Parathyroid adenoma (tissue), 2 donors: ENCODE measurements at regions not wholly inside any gene's neighbourhood (a gene's known extent, or its start where the extent isn't known, plus 50 kb on each side); places are given as distances from the start of the nearest gene placed in this dataset.

ENCODE experiments used
- H2AFZ ChIP-seq: fragments of 300-600 bp; sonication (generic); one replicate; pipeline ENCODE4 v1.7.0; 2017; ENCODE audit warnings: antibody characterized with exemption, mild to moderate bottlenecking
- H3K27ac ChIP-seq: fragments of 300-600 bp; sonication (generic); one replicate; pipeline ENCODE4 v1.7.0; 2017
- H3K27me3 ChIP-seq: fragments of 300-600 bp; sonication (generic); one replicate; pipeline ENCODE4 v1.7.0; 2017; ENCODE audit warnings: low read length; ENCODE audit not compliant: control insufficient read depth, insufficient read depth
- H3K36me3 ChIP-seq: fragments of 300-600 bp; sonication (generic); one replicate; pipeline ENCODE4 v1.7.0; 2017; ENCODE audit warnings: low read length; ENCODE audit not compliant: control insufficient read depth, insufficient read depth
- H3K4me1 ChIP-seq: fragments of 300-600 bp; sonication (generic); one replicate; pipeline ENCODE4 v1.7.0; 2017; ENCODE audit warnings: control low read depth
- H3K4me2 ChIP-seq: fragments of 300-600 bp; sonication (generic); one replicate; pipeline ENCODE4 v1.7.0; 2017; ENCODE audit warnings: low read length
- H3K4me3 ChIP-seq: fragments of 300-600 bp; sonication (generic); one replicate; pipeline ENCODE4 v1.7.0; 2017; ENCODE audit warnings: low read depth, low read length
- H3K79me2 ChIP-seq: fragments of 300-600 bp; sonication (generic); one replicate; pipeline ENCODE4 v1.7.0; 2017; ENCODE audit warnings: control low read depth
- H3K9ac ChIP-seq: fragments of 300-600 bp; sonication (generic); one replicate; pipeline ENCODE4 v1.7.0; 2017; ENCODE audit warnings: mild to moderate bottlenecking
- H3K9me3 ChIP-seq: fragments of 300-600 bp; sonication (generic); one replicate; pipeline ENCODE4 v1.7.0; 2017; ENCODE audit warnings: low read length; ENCODE audit not compliant: control insufficient read depth
- TF ChIP-seq, protein P1 (sequence below): fragments of 300-600 bp; sonication (generic); IDR thresholded peaks from one replicate; pipeline ENCODE4 v1.7.0; 2017; ENCODE audit warnings: antibody characterized with exemption, mild to moderate bottlenecking
- donor health status: primary hyperparathyroidism.

DNA sequence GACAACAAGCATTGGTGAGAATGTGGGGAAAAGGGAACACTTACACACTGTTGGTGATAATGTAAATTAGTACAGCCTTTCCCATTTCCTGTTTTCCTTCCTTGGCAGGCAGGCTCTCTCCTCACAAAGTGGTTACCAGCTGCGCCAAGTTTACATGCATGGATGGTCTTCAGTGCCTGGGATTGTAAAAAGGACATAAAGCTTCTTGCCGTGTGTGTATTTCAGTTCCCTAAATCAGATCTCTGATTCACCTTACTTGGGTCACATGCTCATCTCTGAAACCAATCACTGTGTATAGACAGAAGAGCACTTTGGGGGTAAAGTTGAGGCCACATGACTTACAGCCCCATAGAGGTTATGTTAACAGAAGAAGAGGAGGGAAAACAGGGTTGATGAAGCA lies 92.8 kb downstream of the CAVIN4 start:
- H3K9me3 ChIP-seq = no peaks in the 10 kb centered on the region
- no peak overlapping the region for H3K9ac ChIP-seq
- no peaks in the 10 kb centered on the region for H3K4me1 ChIP-seq
- no peak overlapping the region for H3K4me3 ChIP-seq
- no peaks in the 10 kb centered on the region for H3K27me3 ChIP-seq
- no peaks in the 10 kb centered on the region for H3K36me3 ChIP-seq
- no peaks in the 10 kb centered on the region for H3K79me2 ChIP-seq
- TF ChIP-seq, protein P1, sequence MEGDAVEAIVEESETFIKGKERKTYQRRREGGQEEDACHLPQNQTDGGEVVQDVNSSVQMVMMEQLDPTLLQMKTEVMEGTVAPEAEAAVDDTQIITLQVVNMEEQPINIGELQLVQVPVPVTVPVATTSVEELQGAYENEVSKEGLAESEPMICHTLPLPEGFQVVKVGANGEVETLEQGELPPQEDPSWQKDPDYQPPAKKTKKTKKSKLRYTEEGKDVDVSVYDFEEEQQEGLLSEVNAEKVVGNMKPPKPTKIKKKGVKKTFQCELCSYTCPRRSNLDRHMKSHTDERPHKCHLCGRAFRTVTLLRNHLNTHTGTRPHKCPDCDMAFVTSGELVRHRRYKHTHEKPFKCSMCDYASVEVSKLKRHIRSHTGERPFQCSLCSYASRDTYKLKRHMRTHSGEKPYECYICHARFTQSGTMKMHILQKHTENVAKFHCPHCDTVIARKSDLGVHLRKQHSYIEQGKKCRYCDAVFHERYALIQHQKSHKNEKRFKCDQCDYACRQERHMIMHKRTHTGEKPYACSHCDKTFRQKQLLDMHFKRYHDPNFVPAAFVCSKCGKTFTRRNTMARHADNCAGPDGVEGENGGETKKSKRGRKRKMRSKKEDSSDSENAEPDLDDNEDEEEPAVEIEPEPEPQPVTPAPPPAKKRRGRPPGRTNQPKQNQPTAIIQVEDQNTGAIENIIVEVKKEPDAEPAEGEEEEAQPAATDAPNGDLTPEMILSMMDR = no peak
- no peak overlapping the region for H3K27ac ChIP-seq
- H2AFZ ChIP-seq = no peak overlapping the region
- no peak overlapping the region for H3K4me2 ChIP-seq

DNA sequence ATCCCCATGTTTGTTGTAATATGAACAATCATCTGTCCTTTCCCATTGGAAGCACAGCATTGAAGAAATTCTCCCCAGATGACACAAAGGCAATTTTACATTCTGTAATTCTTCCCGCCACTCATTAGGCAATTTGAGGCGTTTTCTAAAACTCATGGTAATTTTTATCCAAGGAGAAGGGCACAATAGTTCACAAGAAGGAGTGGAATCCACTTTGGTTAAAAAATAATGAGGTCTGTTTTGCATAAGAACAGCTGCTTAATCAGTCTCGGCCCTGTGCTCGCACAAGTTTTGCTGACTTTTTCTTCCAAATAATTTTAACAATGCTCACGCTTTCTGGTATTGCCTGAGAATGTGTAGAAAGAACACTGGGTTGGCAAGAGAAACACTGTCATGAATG lies 94.0 kb downstream of the CAVIN4 start:
- Histone ChIP-seq H3K27me3 (no peaks in the 10 kb centered on the region), H3K4me2 (no peak overlapping the region), H3K27ac (no peak overlapping the region), H3K4me3 (no peak overlapping the region), H3K9ac (no peak overlapping the region), H3K9me3 (no peaks in the 10 kb centered on the region), H3K79me2 (no peaks in the 10 kb centered on the region), H3K36me3 (no peaks in the 10 kb centered on the region), H3K4me1 (no peaks in the 10 kb centered on the region), H2AFZ (no peak overlapping the region)
- TF ChIP-seq, protein P1 = no peak

DNA sequence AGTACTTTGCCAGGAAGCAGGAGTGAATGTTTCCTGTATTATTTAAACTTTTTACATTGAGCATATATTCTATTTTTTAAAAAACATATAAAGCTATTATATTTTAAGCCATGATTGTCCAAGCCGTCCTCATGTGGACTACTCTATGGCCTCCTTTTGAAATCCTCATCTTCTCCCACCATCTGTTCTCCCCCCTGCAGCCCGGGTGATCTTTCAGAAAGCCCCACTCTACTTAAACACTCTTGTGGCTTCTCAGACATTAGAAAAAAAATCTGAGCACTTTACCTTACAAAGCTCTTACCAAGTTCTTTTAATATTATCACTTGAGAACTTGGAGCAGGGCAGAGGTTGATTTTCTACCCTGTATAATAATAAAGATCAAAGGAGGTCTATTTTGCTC lies 95.4 kb downstream of the CAVIN4 start:
- no peak overlapping the region for H3K27ac ChIP-seq
- no peaks in the 10 kb centered on the region for H3K79me2 ChIP-seq
- H2AFZ ChIP-seq = no peak overlapping the region
- TF ChIP-seq, protein P1 = no peak
- no peaks in the 10 kb centered on the region for H3K36me3 ChIP-seq
- no peak overlapping the region for H3K4me2 ChIP-seq
- no peak overlapping the region for H3K9ac ChIP-seq
- no peaks in the 10 kb centered on the region for H3K9me3 ChIP-seq
- no peak overlapping the region for H3K4me3 ChIP-seq
- H3K4me1 ChIP-seq = no peaks in the 10 kb centered on the region
- no peaks in the 10 kb centered on the region for H3K27me3 ChIP-seq

DNA sequence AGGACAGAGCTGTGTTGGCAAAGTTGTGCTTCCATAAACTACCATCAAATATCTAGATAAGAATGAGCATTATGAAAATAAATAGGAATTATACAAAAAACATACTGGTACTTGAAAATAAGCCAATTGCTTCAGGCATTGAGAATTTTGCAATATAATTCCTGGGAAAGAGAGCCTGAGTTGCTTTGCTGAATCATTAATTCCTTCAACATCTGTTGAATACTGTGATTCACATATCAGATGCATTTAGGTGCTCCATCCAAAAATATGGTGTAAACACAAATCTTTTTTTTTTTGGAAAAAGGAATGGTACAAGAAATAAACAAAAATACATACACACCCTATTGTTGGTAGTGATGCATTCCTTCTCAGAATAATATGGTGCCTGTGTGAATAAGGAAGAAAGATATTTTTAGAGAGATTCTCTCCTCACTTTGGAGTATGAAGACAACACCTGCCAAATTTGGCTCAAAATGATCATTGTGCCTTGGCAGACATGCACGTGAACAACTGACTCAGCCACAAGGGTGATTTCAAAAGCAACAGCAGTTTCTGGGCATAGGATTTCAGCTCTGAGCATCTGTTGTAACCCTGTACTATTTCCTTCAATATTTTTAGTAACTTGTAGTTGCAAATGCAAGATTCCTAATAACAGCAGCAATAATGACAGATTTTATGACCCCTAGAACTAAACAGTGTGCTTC lies 96.7 kb downstream of the CAVIN4 start:
- Histone ChIP-seq H3K4me1 (no peaks in the 10 kb centered on the region), H2AFZ (no peak overlapping the region), H3K9ac (no peak overlapping the region), H3K9me3 (no peaks in the 10 kb centered on the region), H3K27ac (no peak overlapping the region), H3K79me2 (no peaks in the 10 kb centered on the region), H3K4me2 (no peak overlapping the region), H3K36me3 (no peaks in the 10 kb centered on the region), H3K27me3 (no peaks in the 10 kb centered on the region), H3K4me3 (no peak overlapping the region)
- TF ChIP-seq, protein P1 = no peak

DNA sequence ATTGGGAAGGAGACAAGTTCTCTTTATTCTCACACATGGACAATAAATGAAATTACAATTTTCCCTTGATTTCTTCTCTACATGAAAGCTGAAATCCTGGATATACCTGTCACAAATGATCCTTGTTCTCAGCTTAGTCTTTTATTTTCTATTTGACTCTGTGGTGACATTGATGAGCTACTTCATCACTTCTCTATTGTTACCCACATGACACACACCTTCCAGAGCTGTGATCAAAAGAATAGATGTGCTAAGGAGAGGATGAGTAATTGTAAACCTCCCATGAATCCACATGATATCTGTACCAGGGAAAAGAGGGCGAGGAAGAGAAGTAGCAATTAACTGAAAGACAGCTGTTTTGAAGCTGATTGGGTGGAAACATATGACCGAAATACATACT lies 102.0 kb downstream of the CAVIN4 start:
- H3K4me2 ChIP-seq = no peak overlapping the region
- no peak overlapping the region for H3K27ac ChIP-seq
- H2AFZ ChIP-seq = no peak overlapping the region
- H3K27me3 ChIP-seq = no peaks in the 10 kb centered on the region
- H3K9me3 ChIP-seq = no peaks in the 10 kb centered on the region
- no peak overlapping the region for H3K9ac ChIP-seq
- H3K4me1 ChIP-seq = no peaks in the 10 kb centered on the region
- H3K79me2 ChIP-seq = no peaks in the 10 kb centered on the region
- no peak overlapping the region for H3K4me3 ChIP-seq
- TF ChIP-seq, protein P1 = no peak
- H3K36me3 ChIP-seq = no peaks in the 10 kb centered on the region
